Keratinocyte (primary cell): ENCODE measurements at regions not wholly inside any gene's neighbourhood (a gene's known extent, or its start where the extent isn't known, plus 50 kb on each side); places are given as distances from the start of the nearest gene placed in this dataset.

Source experiments
- EZH2 ChIP-seq: IDR thresholded peaks from one replicate; pipeline ENCODE4 v1.6.1; 2012; ENCODE audit warnings: inconsistent platforms, mild to moderate bottlenecking, low read length, moderate library complexity
- TF ChIP-seq, protein P1 (sequence below), 3 experiments: IDR thresholded peaks in 1 of 3; conservative IDR thresholded peaks in 1 of 3; optimal IDR thresholded peaks in 1 of 3; 2 replicates in 2 of 3; 3 replicates in 1 of 3; pipeline versions ENCODE3 to v1.5.1; 2011; ENCODE audit warnings: low read length in 3 of 3, mild to moderate bottlenecking in 3 of 3, moderate library complexity in 2 of 3, control low read depth in 1 of 3, inconsistent platforms in 1 of 3; ENCODE audit not compliant: insufficient read depth in 2 of 3; ENCODE audit errors: extremely low read depth in 1 of 3

DNA sequence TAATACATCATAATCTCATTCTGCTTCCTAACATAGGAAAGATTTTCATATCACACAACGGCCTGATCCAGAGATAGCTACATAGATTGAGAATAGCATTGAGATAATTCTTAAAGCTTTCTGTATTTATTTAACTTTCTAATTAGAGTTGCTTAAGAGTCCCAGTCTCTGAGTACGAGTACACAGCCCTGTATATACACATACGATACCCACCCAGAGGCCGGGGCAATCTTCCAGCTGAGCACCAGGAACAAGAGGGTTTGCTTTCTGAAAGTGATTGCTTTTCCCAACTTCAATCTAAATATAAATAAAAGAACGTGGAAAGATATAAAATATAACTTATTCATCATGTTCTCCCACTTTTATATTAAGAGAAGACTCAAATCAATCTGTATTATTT is 313.8 kb downstream of the COL12A1 start:
- TF ChIP-seq, protein P1, sequence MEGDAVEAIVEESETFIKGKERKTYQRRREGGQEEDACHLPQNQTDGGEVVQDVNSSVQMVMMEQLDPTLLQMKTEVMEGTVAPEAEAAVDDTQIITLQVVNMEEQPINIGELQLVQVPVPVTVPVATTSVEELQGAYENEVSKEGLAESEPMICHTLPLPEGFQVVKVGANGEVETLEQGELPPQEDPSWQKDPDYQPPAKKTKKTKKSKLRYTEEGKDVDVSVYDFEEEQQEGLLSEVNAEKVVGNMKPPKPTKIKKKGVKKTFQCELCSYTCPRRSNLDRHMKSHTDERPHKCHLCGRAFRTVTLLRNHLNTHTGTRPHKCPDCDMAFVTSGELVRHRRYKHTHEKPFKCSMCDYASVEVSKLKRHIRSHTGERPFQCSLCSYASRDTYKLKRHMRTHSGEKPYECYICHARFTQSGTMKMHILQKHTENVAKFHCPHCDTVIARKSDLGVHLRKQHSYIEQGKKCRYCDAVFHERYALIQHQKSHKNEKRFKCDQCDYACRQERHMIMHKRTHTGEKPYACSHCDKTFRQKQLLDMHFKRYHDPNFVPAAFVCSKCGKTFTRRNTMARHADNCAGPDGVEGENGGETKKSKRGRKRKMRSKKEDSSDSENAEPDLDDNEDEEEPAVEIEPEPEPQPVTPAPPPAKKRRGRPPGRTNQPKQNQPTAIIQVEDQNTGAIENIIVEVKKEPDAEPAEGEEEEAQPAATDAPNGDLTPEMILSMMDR (optimal IDR thresholded peaks at IDR 0.05 in 1 of 3, IDR thresholded peaks at IDR 0.05 in 1 of 3, conservative IDR thresholded peaks at IDR 0.05 in 1 of 3; ENCODE audit: extremely low read depth in 1 of 3, insufficient read depth in 2 of 3, low read length in 3 of 3): no peak
- no peak for TF ChIP-seq EZH2
